GM23338 (cell line): ENCODE measurements at regions not wholly inside any gene's neighbourhood (a gene's known extent, or its start where the extent isn't known, plus 50 kb on each side); places are given as distances from the start of the nearest gene placed in this dataset.

Source experiments
- ATAC-seq: fragments of 200-7000 bp; cut with Tn5 transposase; 3 replicates; pipeline ENCODE4 v1.9.1; 2020
- DNase-seq: peaks from one replicate; pipeline ENCODE4 v3.0.0-alpha.2; 2015; ENCODE audit warnings: low spot score
- H2AFZ ChIP-seq: fragments of 200-600 bp; sonication (generic); 2 replicates; pipeline ENCODE4 v1.8.0; 2016; ENCODE audit warnings: antibody characterized with exemption, mild to moderate bottlenecking, moderate library complexity
- H3F3A ChIP-seq: fragments of 200-600 bp; sonication (generic); replicated peaks from 2 replicates; pipeline ENCODE4 v1.8.0; 2017; ENCODE audit warnings: antibody characterized with exemption, mixed run types, low read depth
- H3K27ac ChIP-seq: fragments of 200-600 bp; sonication (generic); 2 replicates; pipeline ENCODE4 v1.6.1; 2016; ENCODE audit warnings: low read depth
- H3K27me3 ChIP-seq: fragments of 200-600 bp; sonication (generic); 2 replicates; pipeline ENCODE4 v1.8.0; 2016; ENCODE audit warnings: mild to moderate bottlenecking, mixed run types, moderate library complexity; ENCODE audit not compliant: insufficient read depth
- H3K36me3 ChIP-seq: fragments of 200-600 bp; sonication (generic); 2 replicates; pipeline ENCODE4 v1.8.0; 2016; ENCODE audit warnings: mild to moderate bottlenecking; ENCODE audit not compliant: insufficient read depth
- H3K4me1 ChIP-seq: fragments of 200-600 bp; sonication (generic); 2 replicates; pipeline ENCODE4 v1.8.0; 2016; ENCODE audit warnings: mild to moderate bottlenecking, moderate library complexity; ENCODE audit not compliant: insufficient read depth
- H3K4me2 ChIP-seq: fragments of 200-600 bp; sonication (generic); 2 replicates; pipeline ENCODE4 v1.7.1; 2017; ENCODE audit warnings: mixed run types
- H3K4me3 ChIP-seq: fragments of 200-600 bp; sonication (generic); 2 replicates; pipeline ENCODE4 v1.6.1; 2016; ENCODE audit warnings: mixed run types
- H3K79me2 ChIP-seq: fragments of 200-600 bp; sonication (generic); replicated peaks from 2 replicates; pipeline ENCODE4 v1.8.0; 2017; ENCODE audit warnings: mild to moderate bottlenecking; ENCODE audit not compliant: insufficient read depth
- H3K9me2 ChIP-seq: fragments of 200-600 bp; sonication (generic); 2 replicates; pipeline ENCODE4 v1.8.0; 2017; ENCODE audit not compliant: insufficient read depth
- H4K20me1 ChIP-seq: fragments of 200-600 bp; sonication (generic); replicated peaks from 2 replicates; pipeline ENCODE4 v1.8.0; 2017; ENCODE audit warnings: mild to moderate bottlenecking; ENCODE audit not compliant: insufficient read depth
- H3K27ac Mint-ChIP-seq: 2 replicates; pipeline ENCODE4 v1.8.0; 2020; ENCODE audit warnings: inconsistent platforms, mild to moderate bottlenecking, moderate library complexity, mixed read lengths
- H3K27me3 Mint-ChIP-seq: 3 replicates; pipeline ENCODE4 v1.8.0; 2022; ENCODE audit warnings: low read depth, mild to moderate bottlenecking, moderate library complexity, mixed read lengths, inconsistent platforms; ENCODE audit not compliant: insufficient read depth, poor library complexity
- H3K36me3 Mint-ChIP-seq: 3 replicates; pipeline ENCODE4 v1.8.0; 2021; ENCODE audit warnings: low read depth, mild to moderate bottlenecking, inconsistent platforms, moderate library complexity, mixed read lengths
- H3K4me1 Mint-ChIP-seq: 3 replicates; pipeline ENCODE4 v1.8.0; 2020; ENCODE audit warnings: mild to moderate bottlenecking, inconsistent platforms, mixed read lengths
- H3K4me3 Mint-ChIP-seq: 3 replicates; pipeline ENCODE4 v1.8.0; 2021; ENCODE audit warnings: moderate library complexity, mild to moderate bottlenecking, inconsistent platforms, mixed read lengths
- H3K9me3 Mint-ChIP-seq: 3 replicates; pipeline ENCODE4 v1.8.0; 2020; ENCODE audit warnings: moderate library complexity, mild to moderate bottlenecking, inconsistent platforms, mixed read lengths
- CREB1 ChIP-seq: fragments of 250-450 bp; sonication (Bioruptor Pico); IDR thresholded peaks from 2 replicates; pipeline ENCODE4 v1.5.0; 2020; ENCODE audit warnings: low read depth, mild to moderate bottlenecking, moderate library complexity
- ETS1 ChIP-seq: IDR thresholded peaks from 2 replicates; pipeline ENCODE4 v1.6.1; 2016; ENCODE audit warnings: antibody characterized with exemption
- EZH2 ChIP-seq: fragments of 200-600 bp; sonication (generic); IDR thresholded peaks from one replicate; pipeline ENCODE4 v1.8.0; 2017; ENCODE audit warnings: antibody characterized with exemption, mild to moderate bottlenecking, low read depth; ENCODE audit not compliant: unreplicated experiment
- EZH2phosphoT487 ChIP-seq: fragments of 200-600 bp; sonication (generic); IDR thresholded peaks from one replicate; pipeline ENCODE4 v1.8.1; 2018; ENCODE audit warnings: antibody characterized with exemption; ENCODE audit not compliant: unreplicated experiment
- JUNB ChIP-seq: IDR thresholded peaks from one replicate; pipeline ENCODE4 v1.6.1; 2016; ENCODE audit warnings: antibody characterized with exemption; ENCODE audit not compliant: unreplicated experiment
- NANOG ChIP-seq: IDR thresholded peaks from 2 replicates; pipeline ENCODE4 v1.6.1; 2016; ENCODE audit warnings: antibody characterized with exemption, borderline replicate concordance
- POLR2AphosphoS5 ChIP-seq: IDR thresholded peaks from 2 replicates; pipeline ENCODE4 v1.6.1; 2016; ENCODE audit warnings: antibody characterized with exemption, low read depth
- STAT1 ChIP-seq: IDR thresholded peaks from one replicate; pipeline ENCODE4 v1.6.1; 2016; ENCODE audit warnings: antibody characterized with exemption; ENCODE audit not compliant: unreplicated experiment
- ZNF114 ChIP-seq: fragments of 250-450 bp; sonication (Bioruptor Pico); IDR thresholded peaks from 2 replicates; pipeline ENCODE4 v1.5.0; 2020; ENCODE audit warnings: mild to moderate bottlenecking, moderate library complexity
- ZNF331 ChIP-seq: fragments of 250-450 bp; sonication (Bioruptor Pico); IDR thresholded peaks from 2 replicates; pipeline ENCODE4 v1.5.0; 2020; ENCODE audit warnings: low read depth, mild to moderate bottlenecking, moderate library complexity
- ZNF462 ChIP-seq: fragments of 250-450 bp; sonication (Bioruptor Pico); IDR thresholded peaks from 2 replicates; pipeline ENCODE4 v1.5.0; 2020; ENCODE audit warnings: mild to moderate bottlenecking, moderate library complexity
- TF ChIP-seq, protein P1 (sequence below), 2 experiments: fragments of 200-600 bp in 1 of 2; sonication (generic) in 1 of 2; conservative IDR thresholded peaks; 2 replicates each; pipeline versions ENCODE4 v1.5.1 to v1.6.1; 2016 to 2017; ENCODE audit warnings: antibody characterized with exemption in 2 of 2, low read depth in 2 of 2, mild to moderate bottlenecking in 2 of 2, moderate library complexity in 1 of 2
- TF ChIP-seq, protein P2 (sequence below): IDR thresholded peaks from one replicate; pipeline ENCODE4 v1.6.1; 2018; ENCODE audit warnings: antibody characterized with exemption; ENCODE audit not compliant: unreplicated experiment

GRCh38 chr7:86963599-86964230, 95.7 kb downstream of the ELAPOR2 start:
- no peak overlapping the region for H2AFZ ChIP-seq
- H3K9me3 Mint-ChIP-seq: peaks cover 16% of the 10 kb centered on the region
- no peaks in the 10 kb centered on the region for H4K20me1 ChIP-seq
- H3K4me3 Mint-ChIP-seq: no peak overlapping the region
- ATAC-seq: peak; percentile 47; the same call in 2 of the 3 replicates
- peak overlapping the region; percentile 21; the same call in 1 of the 2 replicates for H3K27ac ChIP-seq
- H3K79me2 ChIP-seq: peaks cover 70% of the 10 kb centered on the region
- no peaks in the 10 kb centered on the region for H3F3A ChIP-seq
- H3K9me2 ChIP-seq: no peaks in the 10 kb centered on the region
- H3K27me3 ChIP-seq: no peaks in the 10 kb centered on the region
- peaks cover 44% of the 10 kb centered on the region for H3K4me1 ChIP-seq
- H3K36me3 ChIP-seq: no peaks in the 10 kb centered on the region
- peaks cover 19% of the 10 kb centered on the region; the same call in 2 of the 3 replicates for H3K36me3 Mint-ChIP-seq
- peaks cover 35% of the 10 kb centered on the region for H3K4me1 Mint-ChIP-seq
- H3K4me3 ChIP-seq: no peak overlapping the region
- peaks cover 5% of the 10 kb centered on the region for H3K27me3 Mint-ChIP-seq
- no peak for DNase-seq
- no peak overlapping the region for H3K27ac Mint-ChIP-seq
- TF ChIP-seq CREB1 (CRISPR knock-in tag): no peak
- TF ChIP-seq EZH2phosphoT487: no peak
- no peak for TF ChIP-seq ETS1
- TF ChIP-seq, protein P1, sequence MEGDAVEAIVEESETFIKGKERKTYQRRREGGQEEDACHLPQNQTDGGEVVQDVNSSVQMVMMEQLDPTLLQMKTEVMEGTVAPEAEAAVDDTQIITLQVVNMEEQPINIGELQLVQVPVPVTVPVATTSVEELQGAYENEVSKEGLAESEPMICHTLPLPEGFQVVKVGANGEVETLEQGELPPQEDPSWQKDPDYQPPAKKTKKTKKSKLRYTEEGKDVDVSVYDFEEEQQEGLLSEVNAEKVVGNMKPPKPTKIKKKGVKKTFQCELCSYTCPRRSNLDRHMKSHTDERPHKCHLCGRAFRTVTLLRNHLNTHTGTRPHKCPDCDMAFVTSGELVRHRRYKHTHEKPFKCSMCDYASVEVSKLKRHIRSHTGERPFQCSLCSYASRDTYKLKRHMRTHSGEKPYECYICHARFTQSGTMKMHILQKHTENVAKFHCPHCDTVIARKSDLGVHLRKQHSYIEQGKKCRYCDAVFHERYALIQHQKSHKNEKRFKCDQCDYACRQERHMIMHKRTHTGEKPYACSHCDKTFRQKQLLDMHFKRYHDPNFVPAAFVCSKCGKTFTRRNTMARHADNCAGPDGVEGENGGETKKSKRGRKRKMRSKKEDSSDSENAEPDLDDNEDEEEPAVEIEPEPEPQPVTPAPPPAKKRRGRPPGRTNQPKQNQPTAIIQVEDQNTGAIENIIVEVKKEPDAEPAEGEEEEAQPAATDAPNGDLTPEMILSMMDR (conservative IDR thresholded peaks at IDR 0.05; ENCODE audit: low read depth in 2 of 2): no peak
- TF ChIP-seq, protein P2, sequence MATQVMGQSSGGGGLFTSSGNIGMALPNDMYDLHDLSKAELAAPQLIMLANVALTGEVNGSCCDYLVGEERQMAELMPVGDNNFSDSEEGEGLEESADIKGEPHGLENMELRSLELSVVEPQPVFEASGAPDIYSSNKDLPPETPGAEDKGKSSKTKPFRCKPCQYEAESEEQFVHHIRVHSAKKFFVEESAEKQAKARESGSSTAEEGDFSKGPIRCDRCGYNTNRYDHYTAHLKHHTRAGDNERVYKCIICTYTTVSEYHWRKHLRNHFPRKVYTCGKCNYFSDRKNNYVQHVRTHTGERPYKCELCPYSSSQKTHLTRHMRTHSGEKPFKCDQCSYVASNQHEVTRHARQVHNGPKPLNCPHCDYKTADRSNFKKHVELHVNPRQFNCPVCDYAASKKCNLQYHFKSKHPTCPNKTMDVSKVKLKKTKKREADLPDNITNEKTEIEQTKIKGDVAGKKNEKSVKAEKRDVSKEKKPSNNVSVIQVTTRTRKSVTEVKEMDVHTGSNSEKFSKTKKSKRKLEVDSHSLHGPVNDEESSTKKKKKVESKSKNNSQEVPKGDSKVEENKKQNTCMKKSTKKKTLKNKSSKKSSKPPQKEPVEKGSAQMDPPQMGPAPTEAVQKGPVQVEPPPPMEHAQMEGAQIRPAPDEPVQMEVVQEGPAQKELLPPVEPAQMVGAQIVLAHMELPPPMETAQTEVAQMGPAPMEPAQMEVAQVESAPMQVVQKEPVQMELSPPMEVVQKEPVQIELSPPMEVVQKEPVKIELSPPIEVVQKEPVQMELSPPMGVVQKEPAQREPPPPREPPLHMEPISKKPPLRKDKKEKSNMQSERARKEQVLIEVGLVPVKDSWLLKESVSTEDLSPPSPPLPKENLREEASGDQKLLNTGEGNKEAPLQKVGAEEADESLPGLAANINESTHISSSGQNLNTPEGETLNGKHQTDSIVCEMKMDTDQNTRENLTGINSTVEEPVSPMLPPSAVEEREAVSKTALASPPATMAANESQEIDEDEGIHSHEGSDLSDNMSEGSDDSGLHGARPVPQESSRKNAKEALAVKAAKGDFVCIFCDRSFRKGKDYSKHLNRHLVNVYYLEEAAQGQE: no peak
- TF ChIP-seq EZH2: no peak
- TF ChIP-seq JUNB: no peak
- TF ChIP-seq ZNF114: no peak
- no peak for TF ChIP-seq ZNF462 (CRISPR knock-in tag)
- TF ChIP-seq POLR2AphosphoS5: no peak
- TF ChIP-seq ZNF331: no peak
- TF ChIP-seq STAT1: no peak
- no peak for TF ChIP-seq NANOG
- 0 out of 2 replicates have a peak overlapping the region, but pooled peaks have one; percentile 10 for H3K4me2 ChIP-seq
